ENCODE measurements at regions not wholly inside any gene's neighbourhood (a gene's known extent, or its start where the extent isn't known, plus 50 kb on each side); places are given as distances from the start of the nearest gene placed in this dataset.
"Not testable (repeated sequence)": the region's sequence is repeated elsewhere in the genome, so short reads cannot be mapped to it uniquely, and the experiment has no call there.

GRCh38 chr17:47066841-47067682 is 88.0 kb upstream of the RPRML start:
- peak; percentile 89 for DNase-seq
- in situ Hi-C loops (cut with MboI; ENCODE audit: low pct_unique_long_range_greater_than_20kb, low sequenced_read_pairs) = no loop called here

- no peak for DNase-seq
- in situ Hi-C loops (cut with MboI; ENCODE audit: low pct_unique_long_range_greater_than_20kb, low sequenced_read_pairs) = no loop called here
Measured at GRCh38 chr17:47066095-47066494, 87.0 kb upstream of the RPRML start.

- DNase-seq = no peak
- in situ Hi-C loops (cut with MboI; ENCODE audit: low pct_unique_long_range_greater_than_20kb, low sequenced_read_pairs) = no loop called here
Measured at GRCh38 chr17:47064684-47065083, 85.6 kb upstream of the RPRML start.

- in situ Hi-C loops (cut with MboI; ENCODE audit: low pct_unique_long_range_greater_than_20kb, low sequenced_read_pairs) = no loop called here
- DNase-seq = no peak
Measured at GRCh38 chr17:47063475-47063874, 84.4 kb upstream of the RPRML start.

GRCh38 chr17:47062851-47063250 is 83.8 kb upstream of the RPRML start:
- in situ Hi-C loops (cut with MboI; ENCODE audit: low pct_unique_long_range_greater_than_20kb, low sequenced_read_pairs); DNase-seq: not testable (repeated sequence)

GRCh38 chr17:47060005-47060404 is 81.0 kb upstream of the RPRML start:
- DNase-seq; in situ Hi-C loops (cut with MboI; ENCODE audit: low pct_unique_long_range_greater_than_20kb, low sequenced_read_pairs): not testable (repeated sequence)

GRCh38 chr17:47057830-47058229 is 78.8 kb upstream of the RPRML start:
- DNase-seq = no peak
- in situ Hi-C loops (cut with MboI; ENCODE audit: low pct_unique_long_range_greater_than_20kb, low sequenced_read_pairs) = no loop called here

- in situ Hi-C loops (cut with MboI; ENCODE audit: low pct_unique_long_range_greater_than_20kb, low sequenced_read_pairs); DNase-seq: not testable (repeated sequence)
Measured at GRCh38 chr17:47057279-47057678, 78.2 kb upstream of the RPRML start.

GRCh38 chr17:47056687-47057086 is 77.6 kb upstream of the RPRML start:
- DNase-seq; in situ Hi-C loops (cut with MboI; ENCODE audit: low pct_unique_long_range_greater_than_20kb, low sequenced_read_pairs): not testable (repeated sequence)

Data from KBM-7 (cell line).